ENCODE measurements at regions not wholly inside any gene's neighbourhood (a gene's known extent, or its start where the extent isn't known, plus 50 kb on each side); places are given as distances from the start of the nearest gene placed in this dataset.
"Not testable (repeated sequence)": the region's sequence is repeated elsewhere in the genome, so short reads cannot be mapped to it uniquely, and the experiment has no call there.

GRCh38 chr2:216752855-216753505 is 57.6 kb upstream of the IGFBP5 start (continued):
- TF ChIP-seq GATA2 (CRISPR knock-in tag; IDR thresholded peaks at IDR 0.05) (no peak), RXRA (IDR thresholded peaks at IDR 0.05; ENCODE audit: borderline replicate concordance, low read depth) (no peak), RFX5 (IDR thresholded peaks at IDR 0.05; ENCODE audit: low read length) (no peak), RCOR1 (IDR thresholded peaks at IDR 0.05; ENCODE audit: low read length) (no peak), PBX3 (IDR thresholded peaks at IDR 0.05) (no peak)

GRCh38 chr2:216750750-216751149 is 55.4 kb upstream of the IGFBP5 start:
- H3K4me1 ChIP-seq (ENCODE audit: control insufficient read depth in 1 of 2, insufficient read depth in 2 of 2, low read depth in 1 of 2, low read length in 1 of 2) = peaks cover 0 to 12% of the 10 kb centered on the region in 2 experiments; a peak in 1 of 4 replicates
- H4K20me1 ChIP-seq (ENCODE audit: insufficient read depth); H3K27me3 ChIP-seq (ENCODE audit: insufficient read depth); H2AFZ ChIP-seq (ENCODE audit: low read depth); H3K36me3 ChIP-seq (replicated peaks in 1 of 2; ENCODE audit: control insufficient read depth in 1 of 2, insufficient read depth in 2 of 2, low read length in 1 of 2); H3K4me3 ChIP-seq (ENCODE audit: low read depth in 2 of 2, low read length in 1 of 2); POLR2A ChIA-PET; H3K27ac ChIP-seq (ENCODE audit: low read depth in 2 of 2, low read length in 1 of 2); DNase-seq; H3K79me2 ChIP-seq (ENCODE audit: insufficient read depth); H3K9me2 ChIP-seq; H3F3A ChIP-seq (replicated peaks; ENCODE audit: insufficient read depth); H3K4me2 ChIP-seq; H3K9ac ChIP-seq; H3K9me3 ChIP-seq: not testable (repeated sequence)
- CTCF ChIA-PET = interaction anchor here (1.7 kb wide), 1 partner anchor 32 kb away, joined by 3 read pairs; no protein-coding TSS in a partner anchor

GRCh38 chr2:216746268-216746667 is 50.9 kb upstream of the IGFBP5 start:
- WGBS (ENCODE audit: low lambda C conversion rate) = 84% methylated on average over 4 of the region's 5 CpGs
- CTCF ChIA-PET = interaction anchor here (1.7 kb wide), 1 partner anchor 9 kb away, joined by 3 read pairs; no protein-coding TSS in a partner anchor

More at GRCh38 chr2:216746268-216746667, 50.9 kb upstream of the IGFBP5 start:
- H3F3A ChIP-seq (replicated peaks; ENCODE audit: insufficient read depth); H3K9me2 ChIP-seq; H3K79me2 ChIP-seq (ENCODE audit: insufficient read depth); H3K27ac ChIP-seq (ENCODE audit: low read depth in 2 of 2, low read length in 1 of 2); H3K27me3 ChIP-seq (ENCODE audit: insufficient read depth); H2AFZ ChIP-seq (ENCODE audit: low read depth); H4K20me1 ChIP-seq (ENCODE audit: insufficient read depth); POLR2A ChIA-PET; H3K4me3 ChIP-seq (ENCODE audit: low read depth in 2 of 2, low read length in 1 of 2); H3K4me2 ChIP-seq; H3K4me1 ChIP-seq (ENCODE audit: control insufficient read depth in 1 of 2, insufficient read depth in 2 of 2, low read depth in 1 of 2, low read length in 1 of 2); H3K9me3 ChIP-seq; H3K9ac ChIP-seq; H3K36me3 ChIP-seq (replicated peaks in 1 of 2; ENCODE audit: control insufficient read depth in 1 of 2, insufficient read depth in 2 of 2, low read length in 1 of 2); DNase-seq: not testable (repeated sequence)
- 0 out of 2 replicates have a peak, but pooled peaks have one; percentile 22 for TF ChIP-seq CTCF (IDR thresholded peaks at IDR 0.05)
